SK-N-SH treated with all-trans-retinoic acid at 6 μM for 48 hours (cell line): ENCODE measurements at regions not wholly inside any gene's neighbourhood (a gene's known extent, or its start where the extent isn't known, plus 50 kb on each side); places are given as distances from the start of the nearest gene placed in this dataset.
"Not testable (repeated sequence)": the region's sequence is repeated elsewhere in the genome, so short reads cannot be mapped to it uniquely, and the experiment has no call there.

Experiments used
- ATAC-seq: fragments of 200-7000 bp; cut with Tn5 transposase; 3 replicates; pipeline ENCODE4 v1.9.1; 2020; ENCODE audit warnings: mild to moderate bottlenecking, moderate library complexity
- ARNTL ChIP-seq: fragments of 450-650 bp; formaldehyde crosslinking; IDR thresholded peaks from 2 replicates; pipeline ENCODE4 v1.5.0; 2020; ENCODE audit warnings: low read depth, mild to moderate bottlenecking, moderate library complexity, borderline replicate concordance
- CSDC2 ChIP-seq: fragments of 250-450 bp; sonication (Bioruptor Pico); IDR thresholded peaks from 2 replicates; pipeline ENCODE4 v1.5.0; 2020; ENCODE audit warnings: mild to moderate bottlenecking, moderate library complexity
- GLIS3 ChIP-seq: fragments of 250-450 bp; sonication (Bioruptor Pico); IDR thresholded peaks from 2 replicates; pipeline ENCODE4 v1.5.0; 2020; ENCODE audit warnings: mild to moderate bottlenecking, moderate library complexity
- ISL1 ChIP-seq: fragments of 250-450 bp; sonication (Bioruptor Pico); IDR thresholded peaks from 2 replicates; pipeline ENCODE4 v2.1.2; 2022; ENCODE audit warnings: mild to moderate bottlenecking, moderate library complexity
- OSR1 ChIP-seq: fragments of 250-450 bp; sonication (Bioruptor Pico); IDR thresholded peaks from 2 replicates; pipeline ENCODE4 v1.8.0; 2022; ENCODE audit warnings: moderate library complexity, mild to moderate bottlenecking, inconsistent platforms
- PPARA ChIP-seq: fragments of 250-450 bp; sonication (Bioruptor Pico); IDR thresholded peaks from 2 replicates; pipeline ENCODE4 v1.5.0; 2020; ENCODE audit warnings: mild to moderate bottlenecking, borderline replicate concordance
- RARB ChIP-seq: fragments of 250-450 bp; sonication (Bioruptor Pico); IDR thresholded peaks from 2 replicates; pipeline ENCODE4 v1.8.0; 2021; ENCODE audit warnings: mild to moderate bottlenecking, moderate library complexity
- TCF4 ChIP-seq: fragments of 250-450 bp; sonication (Bioruptor Pico); IDR thresholded peaks from 2 replicates; pipeline ENCODE4 v1.8.0; 2021; ENCODE audit warnings: mild to moderate bottlenecking, moderate library complexity, borderline replicate concordance
- TOX ChIP-seq: fragments of 250-450 bp; sonication (Bioruptor Pico); IDR thresholded peaks from 2 replicates; pipeline ENCODE4 v1.8.0; 2021; ENCODE audit warnings: mild to moderate bottlenecking, moderate library complexity, borderline replicate concordance
- ZC3H10 ChIP-seq: fragments of 250-450 bp; sonication (Bioruptor Pico); IDR thresholded peaks from 2 replicates; pipeline ENCODE4 v1.5.1; 2021; ENCODE audit warnings: mild to moderate bottlenecking, moderate library complexity
- ZFP30 ChIP-seq: fragments of 450-650 bp; formaldehyde crosslinking; IDR thresholded peaks from 2 replicates; pipeline ENCODE4 v1.5.0; 2022; ENCODE audit warnings: mild to moderate bottlenecking, moderate library complexity
- ZNF70 ChIP-seq: fragments of 450-650 bp; formaldehyde crosslinking; IDR thresholded peaks from 2 replicates; pipeline ENCODE4 v1.5.0; 2020; ENCODE audit warnings: mild to moderate bottlenecking, moderate library complexity
- ZNF8 ChIP-seq: fragments of 450-650 bp; formaldehyde crosslinking; IDR thresholded peaks from 2 replicates; pipeline ENCODE4 v1.5.0; 2020; ENCODE audit warnings: mild to moderate bottlenecking, moderate library complexity
- TF ChIP-seq, protein P1 (sequence below): fragments of 250-450 bp; sonication (Bioruptor Pico); IDR thresholded peaks from 2 replicates; pipeline ENCODE4 v1.5.0; 2020; ENCODE audit warnings: mild to moderate bottlenecking, moderate library complexity
- TF ChIP-seq, protein P2 (sequence below): fragments of 250-450 bp; sonication (Bioruptor Pico); IDR thresholded peaks from 2 replicates; pipeline ENCODE4 v1.8.0; 2021; ENCODE audit warnings: low read depth, mild to moderate bottlenecking, moderate library complexity, borderline replicate concordance
- TF ChIP-seq, protein P3 (sequence below): fragments of 250-450 bp; sonication (Bioruptor Pico); IDR thresholded peaks from 2 replicates; pipeline ENCODE4 v1.5.1; 2020; ENCODE audit warnings: low read depth, mild to moderate bottlenecking, moderate library complexity
- TF ChIP-seq, protein P4 (sequence below): fragments of 250-450 bp; sonication (Bioruptor Pico); IDR thresholded peaks from 2 replicates; pipeline ENCODE4 v1.8.0; 2020; ENCODE audit warnings: mild to moderate bottlenecking, moderate library complexity, borderline replicate concordance
- TF ChIP-seq, protein P5 (sequence below): fragments of 250-450 bp; sonication (Bioruptor Pico); IDR thresholded peaks from 2 replicates; pipeline ENCODE4 v1.5.1; 2021; ENCODE audit warnings: mild to moderate bottlenecking, moderate library complexity

DNA sequence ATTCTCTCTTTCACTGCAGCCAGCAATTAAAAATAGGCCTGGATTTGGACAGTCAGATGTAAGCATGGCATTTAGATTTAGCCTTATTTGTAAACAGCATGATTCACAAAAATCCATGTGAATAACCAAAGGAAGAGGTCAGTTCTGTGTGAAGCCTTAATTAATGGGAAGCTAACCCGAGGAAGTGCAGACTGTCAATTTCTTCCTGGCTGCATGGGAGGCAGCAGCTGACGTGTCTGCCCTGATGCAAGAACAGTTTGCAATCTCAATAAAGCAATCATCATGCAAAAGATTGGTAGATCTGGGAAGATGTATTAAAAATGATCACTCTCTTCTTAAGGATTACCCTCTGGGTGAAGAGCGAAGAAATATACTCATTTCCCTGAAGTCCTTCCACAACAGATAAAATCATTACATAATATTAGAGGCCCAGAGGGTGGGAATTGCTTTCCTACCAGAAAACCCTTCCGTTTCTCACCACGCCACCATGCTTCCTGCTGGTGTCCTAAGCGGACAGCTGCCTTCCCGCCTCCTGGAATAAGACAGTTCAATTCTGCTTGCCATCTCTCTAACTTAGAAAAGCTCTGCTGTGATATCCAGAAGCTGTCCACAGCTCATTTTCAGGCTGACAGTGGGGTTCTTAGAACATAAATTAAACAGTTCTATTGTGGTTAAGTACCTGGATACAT, 526.7 kb upstream of the NRP1 start:
- no peak for TF ChIP-seq TCF4
- TF ChIP-seq PPARA (CRISPR knock-in tag), result no peak
- TF ChIP-seq, protein P1, sequence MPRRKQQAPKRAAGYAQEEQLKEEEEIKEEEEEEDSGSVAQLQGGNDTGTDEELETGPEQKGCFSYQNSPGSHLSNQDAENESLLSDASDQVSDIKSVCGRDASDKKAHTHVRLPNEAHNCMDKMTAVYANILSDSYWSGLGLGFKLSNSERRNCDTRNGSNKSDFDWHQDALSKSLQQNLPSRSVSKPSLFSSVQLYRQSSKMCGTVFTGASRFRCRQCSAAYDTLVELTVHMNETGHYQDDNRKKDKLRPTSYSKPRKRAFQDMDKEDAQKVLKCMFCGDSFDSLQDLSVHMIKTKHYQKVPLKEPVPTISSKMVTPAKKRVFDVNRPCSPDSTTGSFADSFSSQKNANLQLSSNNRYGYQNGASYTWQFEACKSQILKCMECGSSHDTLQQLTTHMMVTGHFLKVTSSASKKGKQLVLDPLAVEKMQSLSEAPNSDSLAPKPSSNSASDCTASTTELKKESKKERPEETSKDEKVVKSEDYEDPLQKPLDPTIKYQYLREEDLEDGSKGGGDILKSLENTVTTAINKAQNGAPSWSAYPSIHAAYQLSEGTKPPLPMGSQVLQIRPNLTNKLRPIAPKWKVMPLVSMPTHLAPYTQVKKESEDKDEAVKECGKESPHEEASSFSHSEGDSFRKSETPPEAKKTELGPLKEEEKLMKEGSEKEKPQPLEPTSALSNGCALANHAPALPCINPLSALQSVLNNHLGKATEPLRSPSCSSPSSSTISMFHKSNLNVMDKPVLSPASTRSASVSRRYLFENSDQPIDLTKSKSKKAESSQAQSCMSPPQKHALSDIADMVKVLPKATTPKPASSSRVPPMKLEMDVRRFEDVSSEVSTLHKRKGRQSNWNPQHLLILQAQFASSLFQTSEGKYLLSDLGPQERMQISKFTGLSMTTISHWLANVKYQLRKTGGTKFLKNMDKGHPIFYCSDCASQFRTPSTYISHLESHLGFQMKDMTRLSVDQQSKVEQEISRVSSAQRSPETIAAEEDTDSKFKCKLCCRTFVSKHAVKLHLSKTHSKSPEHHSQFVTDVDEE (CRISPR knock-in tag), result no peak
- no peak for ATAC-seq

DNA sequence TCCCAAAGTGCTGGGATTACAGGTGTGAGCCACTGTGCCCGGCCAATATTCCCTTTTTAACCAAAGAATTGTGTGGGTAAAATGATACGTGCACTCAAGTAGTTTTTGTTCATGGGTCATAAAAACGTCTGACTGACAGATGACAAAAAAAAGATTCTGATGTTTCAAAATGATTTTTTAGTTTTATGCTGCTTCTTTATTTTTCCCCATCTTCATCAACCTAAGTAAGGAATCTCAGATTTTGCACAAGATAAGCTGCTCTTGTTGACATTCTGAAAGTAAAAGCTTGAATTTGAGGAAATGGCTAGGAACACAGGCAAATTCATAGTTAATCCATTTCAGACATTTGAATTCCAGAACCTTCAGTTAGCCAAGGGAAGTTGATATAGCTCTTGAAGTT, 526.1 kb upstream of the NRP1 start:
- TF ChIP-seq ZNF8 (CRISPR knock-in tag) (no peak), ZC3H10 (CRISPR knock-in tag) (no peak), OSR1 (CRISPR knock-in tag) (no peak), ZNF70 (no peak), ISL1 (CRISPR knock-in tag) (no peak), RARB (CRISPR knock-in tag) (no peak), TCF4 (no peak), ARNTL (CRISPR knock-in tag) (no peak), PPARA (CRISPR knock-in tag) (no peak), CSDC2 (CRISPR knock-in tag) (no peak)
- TF ChIP-seq, protein P2, sequence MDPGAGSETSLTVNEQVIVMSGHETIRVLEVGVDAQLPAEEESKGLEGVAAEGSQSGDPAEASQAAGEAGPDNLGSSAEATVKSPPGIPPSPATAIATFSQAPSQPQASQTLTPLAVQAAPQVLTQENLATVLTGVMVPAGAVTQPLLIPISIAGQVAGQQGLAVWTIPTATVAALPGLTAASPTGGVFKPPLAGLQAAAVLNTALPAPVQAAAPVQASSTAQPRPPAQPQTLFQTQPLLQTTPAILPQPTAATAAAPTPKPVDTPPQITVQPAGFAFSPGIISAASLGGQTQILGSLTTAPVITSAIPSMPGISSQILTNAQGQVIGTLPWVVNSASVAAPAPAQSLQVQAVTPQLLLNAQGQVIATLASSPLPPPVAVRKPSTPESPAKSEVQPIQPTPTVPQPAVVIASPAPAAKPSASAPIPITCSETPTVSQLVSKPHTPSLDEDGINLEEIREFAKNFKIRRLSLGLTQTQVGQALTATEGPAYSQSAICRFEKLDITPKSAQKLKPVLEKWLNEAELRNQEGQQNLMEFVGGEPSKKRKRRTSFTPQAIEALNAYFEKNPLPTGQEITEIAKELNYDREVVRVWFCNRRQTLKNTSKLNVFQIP (CRISPR knock-in tag), result no peak
- TF ChIP-seq, protein P3, sequence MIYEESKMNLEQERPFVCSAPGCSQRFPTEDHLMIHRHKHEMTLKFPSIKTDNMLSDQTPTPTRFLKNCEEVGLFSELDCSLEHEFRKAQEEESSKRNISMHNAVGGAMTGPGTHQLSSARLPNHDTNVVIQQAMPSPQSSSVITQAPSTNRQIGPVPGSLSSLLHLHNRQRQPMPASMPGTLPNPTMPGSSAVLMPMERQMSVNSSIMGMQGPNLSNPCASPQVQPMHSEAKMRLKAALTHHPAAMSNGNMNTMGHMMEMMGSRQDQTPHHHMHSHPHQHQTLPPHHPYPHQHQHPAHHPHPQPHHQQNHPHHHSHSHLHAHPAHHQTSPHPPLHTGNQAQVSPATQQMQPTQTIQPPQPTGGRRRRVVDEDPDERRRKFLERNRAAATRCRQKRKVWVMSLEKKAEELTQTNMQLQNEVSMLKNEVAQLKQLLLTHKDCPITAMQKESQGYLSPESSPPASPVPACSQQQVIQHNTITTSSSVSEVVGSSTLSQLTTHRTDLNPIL (CRISPR knock-in tag), result no peak
- TF ChIP-seq, protein P4, sequence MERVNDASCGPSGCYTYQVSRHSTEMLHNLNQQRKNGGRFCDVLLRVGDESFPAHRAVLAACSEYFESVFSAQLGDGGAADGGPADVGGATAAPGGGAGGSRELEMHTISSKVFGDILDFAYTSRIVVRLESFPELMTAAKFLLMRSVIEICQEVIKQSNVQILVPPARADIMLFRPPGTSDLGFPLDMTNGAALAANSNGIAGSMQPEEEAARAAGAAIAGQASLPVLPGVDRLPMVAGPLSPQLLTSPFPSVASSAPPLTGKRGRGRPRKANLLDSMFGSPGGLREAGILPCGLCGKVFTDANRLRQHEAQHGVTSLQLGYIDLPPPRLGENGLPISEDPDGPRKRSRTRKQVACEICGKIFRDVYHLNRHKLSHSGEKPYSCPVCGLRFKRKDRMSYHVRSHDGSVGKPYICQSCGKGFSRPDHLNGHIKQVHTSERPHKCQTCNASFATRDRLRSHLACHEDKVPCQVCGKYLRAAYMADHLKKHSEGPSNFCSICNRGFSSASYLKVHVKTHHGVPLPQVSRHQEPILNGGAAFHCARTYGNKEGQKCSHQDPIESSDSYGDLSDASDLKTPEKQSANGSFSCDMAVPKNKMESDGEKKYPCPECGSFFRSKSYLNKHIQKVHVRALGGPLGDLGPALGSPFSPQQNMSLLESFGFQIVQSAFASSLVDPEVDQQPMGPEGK (CRISPR knock-in tag), result no peak
- TF ChIP-seq, protein P5, sequence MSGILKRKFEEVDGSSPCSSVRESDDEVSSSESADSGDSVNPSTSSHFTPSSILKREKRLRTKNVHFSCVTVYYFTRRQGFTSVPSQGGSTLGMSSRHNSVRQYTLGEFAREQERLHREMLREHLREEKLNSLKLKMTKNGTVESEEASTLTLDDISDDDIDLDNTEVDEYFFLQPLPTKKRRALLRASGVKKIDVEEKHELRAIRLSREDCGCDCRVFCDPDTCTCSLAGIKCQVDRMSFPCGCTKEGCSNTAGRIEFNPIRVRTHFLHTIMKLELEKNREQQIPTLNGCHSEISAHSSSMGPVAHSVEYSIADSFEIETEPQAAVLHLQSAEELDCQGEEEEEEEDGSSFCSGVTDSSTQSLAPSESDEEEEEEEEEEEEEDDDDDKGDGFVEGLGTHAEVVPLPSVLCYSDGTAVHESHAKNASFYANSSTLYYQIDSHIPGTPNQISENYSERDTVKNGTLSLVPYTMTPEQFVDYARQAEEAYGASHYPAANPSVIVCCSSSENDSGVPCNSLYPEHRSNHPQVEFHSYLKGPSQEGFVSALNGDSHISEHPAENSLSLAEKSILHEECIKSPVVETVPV (CRISPR knock-in tag), result no peak
- no peak for ATAC-seq

DNA sequence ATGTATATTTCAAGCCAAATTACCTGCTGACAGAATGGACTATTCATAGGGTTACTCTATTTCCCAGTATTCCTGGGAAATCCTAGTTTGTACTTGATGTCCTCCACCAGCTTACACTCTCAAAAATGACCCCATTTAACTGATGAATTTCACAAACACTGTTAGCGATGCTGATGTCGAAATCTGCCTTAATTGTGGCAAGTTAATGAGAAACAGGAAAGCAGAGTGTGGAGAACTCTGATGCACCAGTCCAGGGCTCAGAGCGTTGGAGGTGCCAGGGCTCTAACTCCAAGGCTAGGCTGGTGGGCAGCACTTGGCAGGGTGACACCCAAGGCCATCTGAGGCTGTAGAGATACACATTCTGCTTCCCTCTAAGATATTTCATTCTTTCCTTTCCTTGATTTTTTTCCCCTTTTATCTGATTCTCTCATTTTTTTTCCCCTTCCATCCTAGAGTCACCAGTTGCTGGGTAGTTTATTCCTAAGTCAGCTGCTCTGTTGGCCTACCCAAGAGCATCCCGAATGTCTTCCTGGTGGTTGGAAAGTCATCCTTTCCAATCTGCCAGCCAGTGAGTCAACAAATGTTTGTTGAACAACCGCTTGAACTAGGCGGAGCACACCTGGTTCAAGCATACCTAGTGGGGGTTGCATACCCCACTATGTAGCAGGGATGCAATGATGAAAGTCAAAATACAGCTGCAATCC, 525.0 kb upstream of the NRP1 start:
- no peak for TF ChIP-seq GLIS3 (CRISPR knock-in tag)
- no peak for TF ChIP-seq ZFP30 (CRISPR knock-in tag)

DNA sequence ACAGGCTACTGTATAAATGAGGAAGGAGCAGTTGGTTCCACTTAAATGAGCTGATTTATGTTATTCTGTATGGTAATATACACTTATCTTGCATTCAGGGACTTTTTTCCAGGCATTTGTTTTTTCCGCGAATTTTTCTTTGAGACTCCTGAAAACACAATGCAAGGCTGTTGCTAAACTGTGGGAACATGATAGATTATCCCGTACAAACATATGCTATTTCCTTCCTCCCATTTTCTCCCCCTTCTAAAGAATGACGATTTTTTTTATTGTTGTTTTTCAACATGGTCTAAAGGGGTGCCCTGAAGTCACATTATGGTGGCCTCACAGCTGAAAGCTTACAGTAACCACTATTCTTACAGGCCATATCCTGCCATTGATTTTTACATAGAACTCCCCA, 523.9 kb upstream of the NRP1 start:
- no peak for ATAC-seq
- TF ChIP-seq, protein P1 (CRISPR knock-in tag), result no peak
- no peak for TF ChIP-seq ZFP30 (CRISPR knock-in tag)
- TF ChIP-seq TOX, result no peak
- TF ChIP-seq TCF4, result no peak
- no peak for TF ChIP-seq PPARA (CRISPR knock-in tag)
- TF ChIP-seq, all 23 proteins: peak for 0

More for the DNA sequence above, 525.0 kb upstream of the NRP1 start:
- no peak for ATAC-seq

DNA sequence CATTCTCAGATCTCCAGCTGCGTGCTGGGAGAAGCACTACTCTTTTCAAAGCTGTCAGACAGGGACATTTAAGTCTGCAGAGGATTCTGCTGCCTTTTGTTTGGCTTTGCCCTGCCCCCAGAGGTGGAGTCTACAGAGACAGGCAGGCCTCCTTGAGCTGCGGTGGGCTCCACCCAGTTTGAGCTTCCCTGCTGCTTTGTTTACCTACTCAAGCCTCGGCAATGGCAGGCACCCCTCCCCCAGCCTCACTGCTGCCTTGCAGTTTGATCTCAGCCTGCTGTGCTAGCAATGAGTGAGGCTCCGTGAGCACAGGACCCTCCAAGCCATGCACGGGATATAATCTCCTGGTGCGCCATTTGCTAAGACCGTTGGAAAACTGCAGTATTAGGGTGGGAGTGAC, 518.8 kb upstream of the NRP1 start:
- not testable (repeated sequence) for ATAC-seq
